AG04450 (cell line): ENCODE measurements at regions not wholly inside any gene's neighbourhood (a gene's known extent, or its start where the extent isn't known, plus 50 kb on each side); places are given as distances from the start of the nearest gene placed in this dataset.
"Not testable (repeated sequence)": the region's sequence is repeated elsewhere in the genome, so short reads cannot be mapped to it uniquely, and the experiment has no call there.

Experiments used
- CTCF ChIA-PET: fragments of 300-600, 350-600 bp; formaldehyde crosslinking; extraction: SDS; loops from one replicate; lab custom pipeline; 2022; ENCODE audit warnings: antibody characterized with exemption, inconsistent platforms; lab: Charles Lee
- POLR2A ChIA-PET: fragments of 350-600 bp; formaldehyde crosslinking; extraction: SDS; loops from one replicate; lab custom pipeline; 2021; ENCODE audit warnings: antibody characterized with exemption, inconsistent platforms; lab: Yijun Ruan, JAX
- DNase-seq: peaks from one replicate; pipeline ENCODE4 v3.0.0-alpha.2; 2011; ENCODE audit warnings: low read depth, low spot score
- H3K27ac ChIP-seq: one replicate; pipeline ENCODE4 v1.5.1; 2012; ENCODE audit warnings: low read depth, low read length, control low read depth
- H3K27me3 ChIP-seq: one replicate; pipeline ENCODE4 v1.6.0; 2012; ENCODE audit warnings: low read length; ENCODE audit not compliant: control insufficient read depth, insufficient read depth
- H3K4me3 ChIP-seq: 2 replicates; pipeline ENCODE4 v1.5.1; 2011; ENCODE audit warnings: mild to moderate bottlenecking, low read depth, low read length, control low read depth
- H3K9me3 ChIP-seq: 2 replicates; pipeline ENCODE4 v1.5.1; 2012; ENCODE audit warnings: low read length; ENCODE audit not compliant: control insufficient read depth, insufficient read depth
- TF ChIP-seq, protein P1 (sequence below): IDR thresholded peaks from 2 replicates; pipeline ENCODE4 v1.5.1; 2011; ENCODE audit warnings: low read depth, low read length, control low read depth, inconsistent platforms

DNA sequence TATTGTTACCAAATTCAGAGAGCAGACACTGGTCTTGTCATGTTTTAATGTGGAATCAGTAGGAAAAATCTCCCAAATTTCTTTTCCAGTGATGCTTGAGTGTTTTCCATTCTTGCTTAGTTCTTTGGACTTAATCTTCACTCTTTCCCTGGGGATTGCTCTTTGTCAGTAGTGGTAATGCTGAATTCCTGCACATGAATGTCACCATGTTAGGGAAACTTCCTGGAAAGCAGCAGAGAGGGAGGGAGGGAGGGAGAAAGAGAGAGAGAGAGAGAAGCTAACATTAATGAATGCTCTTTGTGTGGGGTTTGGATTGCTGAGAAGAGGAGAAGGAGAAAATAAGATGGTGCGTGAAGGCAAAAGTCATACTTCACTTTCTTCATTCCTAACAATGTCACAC, 295.3 kb upstream of the COBL start:
- DNase-seq, result no peak
- Histone ChIP-seq H3K9me3 (peaks cover 35% of the 10 kb centered on the region), H3K4me3 (no peak overlapping the region), H3K27ac (no peak overlapping the region), H3K27me3 (no peaks in the 10 kb centered on the region)
- TF ChIP-seq, protein P1, sequence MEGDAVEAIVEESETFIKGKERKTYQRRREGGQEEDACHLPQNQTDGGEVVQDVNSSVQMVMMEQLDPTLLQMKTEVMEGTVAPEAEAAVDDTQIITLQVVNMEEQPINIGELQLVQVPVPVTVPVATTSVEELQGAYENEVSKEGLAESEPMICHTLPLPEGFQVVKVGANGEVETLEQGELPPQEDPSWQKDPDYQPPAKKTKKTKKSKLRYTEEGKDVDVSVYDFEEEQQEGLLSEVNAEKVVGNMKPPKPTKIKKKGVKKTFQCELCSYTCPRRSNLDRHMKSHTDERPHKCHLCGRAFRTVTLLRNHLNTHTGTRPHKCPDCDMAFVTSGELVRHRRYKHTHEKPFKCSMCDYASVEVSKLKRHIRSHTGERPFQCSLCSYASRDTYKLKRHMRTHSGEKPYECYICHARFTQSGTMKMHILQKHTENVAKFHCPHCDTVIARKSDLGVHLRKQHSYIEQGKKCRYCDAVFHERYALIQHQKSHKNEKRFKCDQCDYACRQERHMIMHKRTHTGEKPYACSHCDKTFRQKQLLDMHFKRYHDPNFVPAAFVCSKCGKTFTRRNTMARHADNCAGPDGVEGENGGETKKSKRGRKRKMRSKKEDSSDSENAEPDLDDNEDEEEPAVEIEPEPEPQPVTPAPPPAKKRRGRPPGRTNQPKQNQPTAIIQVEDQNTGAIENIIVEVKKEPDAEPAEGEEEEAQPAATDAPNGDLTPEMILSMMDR, result no peak
- ChIA-PET POLR2A (no interaction called here), CTCF (no interaction called here)

DNA sequence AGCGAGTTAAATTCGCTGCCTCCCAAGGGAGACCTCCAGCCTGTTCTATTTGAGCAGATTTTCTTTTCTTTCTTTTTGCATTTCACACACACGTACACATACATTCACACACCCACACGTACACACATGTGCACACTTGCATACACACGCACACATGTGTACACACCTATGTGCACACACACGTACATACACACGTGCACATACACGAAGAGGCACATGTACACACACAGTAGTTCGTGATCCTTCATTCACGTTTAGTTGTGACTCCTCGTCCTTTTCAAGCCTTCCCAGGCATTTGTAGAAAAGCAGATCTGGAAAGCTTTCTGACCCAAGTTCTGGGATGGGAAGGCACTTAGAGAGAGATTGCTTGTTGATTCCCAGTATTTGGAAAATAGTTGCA, 290.8 kb upstream of the COBL start:
- ChIA-PET CTCF (no interaction called here), POLR2A (no interaction called here)
- TF ChIP-seq, protein P1, result no peak
- Histone ChIP-seq H3K27ac (no peak overlapping the region), H3K27me3 (no peaks in the 10 kb centered on the region), H3K9me3 (peaks cover 29% of the 10 kb centered on the region), H3K4me3 (no peak overlapping the region)
- DNase-seq, result no peak

DNA sequence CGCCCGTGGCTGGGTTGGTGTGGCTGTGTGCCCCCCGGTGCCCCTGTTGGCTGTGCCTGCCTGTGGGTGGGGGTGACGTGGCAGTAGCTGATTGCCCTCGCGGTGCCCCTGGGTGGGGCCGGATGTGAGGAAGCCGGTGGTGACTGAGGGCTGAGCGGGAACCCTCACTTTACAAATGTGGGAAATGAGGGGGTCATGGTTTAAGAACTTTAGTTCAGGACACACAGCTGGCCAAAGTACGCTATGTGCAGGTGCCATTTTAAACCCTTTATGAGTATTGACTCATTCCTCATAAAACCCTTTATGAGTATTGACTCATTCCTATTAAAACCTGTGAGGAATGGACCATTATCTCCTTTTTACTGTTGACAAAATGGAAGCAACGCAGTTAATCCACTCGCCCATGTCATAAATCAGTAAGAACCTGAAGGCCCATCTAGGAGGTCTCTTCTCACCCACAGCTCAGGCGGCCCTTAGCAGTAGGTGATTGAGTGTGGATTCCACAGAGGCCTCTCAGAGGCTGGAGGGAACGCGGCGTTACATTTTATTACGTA, 290.1 kb upstream of the COBL start:
- TF ChIP-seq, protein P1, result no peak
- Histone ChIP-seq H3K9me3 (peaks cover 30% of the 10 kb centered on the region), H3K27me3 (no peaks in the 10 kb centered on the region), H3K27ac (no peak overlapping the region), H3K4me3 (no peak overlapping the region)
- no peak for DNase-seq
- ChIA-PET CTCF (no interaction called here), POLR2A (no interaction called here)

DNA sequence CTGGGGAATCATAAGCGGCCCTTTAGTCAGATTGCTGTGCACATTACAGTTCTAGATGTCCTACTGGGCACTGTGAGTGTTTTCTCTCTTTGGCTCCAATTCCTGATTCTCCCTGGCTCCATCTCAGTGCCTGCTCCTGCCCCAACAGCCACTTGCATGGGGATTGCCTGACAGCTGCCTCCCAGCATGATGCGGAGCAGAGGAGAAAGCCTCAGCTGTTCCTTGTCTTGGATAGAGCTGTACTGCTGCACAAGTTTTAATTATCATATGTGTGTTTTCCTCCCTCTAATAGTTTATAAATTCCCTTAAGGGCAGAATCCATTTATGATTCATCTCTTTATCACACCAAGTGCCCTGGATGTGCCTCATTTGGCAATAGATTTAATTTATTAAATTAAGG, 285.8 kb upstream of the COBL start:
- no peaks in the 10 kb centered on the region for H3K27me3 ChIP-seq
- no peak overlapping the region for H3K27ac ChIP-seq
- TF ChIP-seq, protein P1, result no peak
- H3K4me3 ChIP-seq, result no peak overlapping the region
- CTCF ChIA-PET, result no interaction called here
- POLR2A ChIA-PET, result no interaction called here
- no peak for DNase-seq
- peaks cover 18% of the 10 kb centered on the region for H3K9me3 ChIP-seq

DNA sequence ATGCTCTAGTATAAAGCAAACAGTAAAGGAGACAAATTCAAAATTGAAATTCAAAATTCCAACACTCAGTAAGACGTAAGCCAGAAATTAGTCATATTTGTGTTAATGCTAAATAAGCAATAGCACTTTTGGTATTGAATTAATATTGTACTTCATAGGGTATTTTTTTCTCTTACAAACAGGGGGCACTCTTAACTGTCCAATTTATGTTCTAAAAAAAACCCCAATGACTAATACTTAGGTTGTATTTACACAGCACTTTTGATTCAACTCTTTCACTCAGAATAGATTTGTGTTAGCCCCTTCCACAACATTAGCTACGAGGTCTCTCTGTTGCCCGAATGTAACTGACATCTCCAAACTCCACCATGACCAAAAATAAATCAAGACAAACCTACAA, 284.9 kb upstream of the COBL start:
- Histone ChIP-seq H3K27me3 (no peaks in the 10 kb centered on the region), H3K9me3 (peaks cover 10% of the 10 kb centered on the region), H3K27ac (no peak overlapping the region), H3K4me3 (no peak overlapping the region)
- no peak for DNase-seq
- ChIA-PET POLR2A (no interaction called here), CTCF (no interaction called here)
- TF ChIP-seq, protein P1, result no peak

DNA sequence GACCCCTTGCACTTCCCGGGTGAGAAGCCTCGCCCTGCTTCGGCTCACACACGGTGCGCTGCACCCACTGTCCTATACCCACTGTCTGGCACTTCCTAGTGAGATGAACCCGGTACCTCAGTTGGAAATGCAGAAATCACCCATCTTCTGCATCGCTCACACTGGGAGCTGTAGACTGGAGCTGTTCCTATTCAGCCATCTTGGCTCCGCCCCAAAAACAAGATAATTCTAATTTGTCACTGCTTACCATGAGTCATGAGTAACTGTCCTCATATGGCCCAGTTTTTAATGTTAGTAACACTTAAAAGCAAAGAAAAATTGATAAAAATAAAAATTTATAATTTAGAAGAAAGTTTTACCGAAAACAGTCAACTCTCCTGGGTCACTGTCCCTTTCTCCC, 283.3 kb upstream of the COBL start:
- H3K27ac ChIP-seq, DNase-seq, CTCF ChIA-PET, POLR2A ChIA-PET, H3K27me3 ChIP-seq, H3K4me3 ChIP-seq, H3K9me3 ChIP-seq: not testable (repeated sequence)
